ENCODE measurements at regions not wholly inside any gene's neighbourhood (a gene's known extent, or its start where the extent isn't known, plus 50 kb on each side); places are given as distances from the start of the nearest gene placed in this dataset.
"Not testable (repeated sequence)": the region's sequence is repeated elsewhere in the genome, so short reads cannot be mapped to it uniquely, and the experiment has no call there.

- peaks cover 22% of the 10 kb centered on the region for H3K9me3 Mint-ChIP-seq
These were observed 66.6 kb upstream of the SLIT2 start for GRCh38 chr4:20185103-20185502.

GRCh38 chr4:20183131-20183530, 68.6 kb upstream of the SLIT2 start:
- H3K27ac Mint-ChIP-seq; H3K27me3 Mint-ChIP-seq (ENCODE audit: low read depth); H3K36me3 Mint-ChIP-seq (ENCODE audit: low read depth); H3K4me1 Mint-ChIP-seq; H3K4me3 Mint-ChIP-seq: not testable (repeated sequence)
- H3K9me3 Mint-ChIP-seq: peaks cover 19% of the 10 kb centered on the region

More at GRCh38 chr4:20185103-20185502, 66.6 kb upstream of the SLIT2 start:
- Mint-ChIP-seq H3K36me3 (ENCODE audit: low read depth) (peaks cover 3% of the 10 kb centered on the region), H3K4me3 (no peak overlapping the region), H3K27me3 (ENCODE audit: low read depth) (no peaks in the 10 kb centered on the region), H3K27ac (no peak overlapping the region), H3K4me1 (no peaks in the 10 kb centered on the region)
- TF ChIP-seq, protein P1, sequence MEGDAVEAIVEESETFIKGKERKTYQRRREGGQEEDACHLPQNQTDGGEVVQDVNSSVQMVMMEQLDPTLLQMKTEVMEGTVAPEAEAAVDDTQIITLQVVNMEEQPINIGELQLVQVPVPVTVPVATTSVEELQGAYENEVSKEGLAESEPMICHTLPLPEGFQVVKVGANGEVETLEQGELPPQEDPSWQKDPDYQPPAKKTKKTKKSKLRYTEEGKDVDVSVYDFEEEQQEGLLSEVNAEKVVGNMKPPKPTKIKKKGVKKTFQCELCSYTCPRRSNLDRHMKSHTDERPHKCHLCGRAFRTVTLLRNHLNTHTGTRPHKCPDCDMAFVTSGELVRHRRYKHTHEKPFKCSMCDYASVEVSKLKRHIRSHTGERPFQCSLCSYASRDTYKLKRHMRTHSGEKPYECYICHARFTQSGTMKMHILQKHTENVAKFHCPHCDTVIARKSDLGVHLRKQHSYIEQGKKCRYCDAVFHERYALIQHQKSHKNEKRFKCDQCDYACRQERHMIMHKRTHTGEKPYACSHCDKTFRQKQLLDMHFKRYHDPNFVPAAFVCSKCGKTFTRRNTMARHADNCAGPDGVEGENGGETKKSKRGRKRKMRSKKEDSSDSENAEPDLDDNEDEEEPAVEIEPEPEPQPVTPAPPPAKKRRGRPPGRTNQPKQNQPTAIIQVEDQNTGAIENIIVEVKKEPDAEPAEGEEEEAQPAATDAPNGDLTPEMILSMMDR (IDR thresholded peaks at IDR 0.05; ENCODE audit: unreplicated experiment in 3 of 3): no peak

- no peaks in the 10 kb centered on the region for H3K4me1 Mint-ChIP-seq
- peaks cover 3% of the 10 kb centered on the region for H3K36me3 Mint-ChIP-seq (ENCODE audit: low read depth)
- H3K27ac Mint-ChIP-seq: no peak overlapping the region
- no peak overlapping the region for H3K4me3 Mint-ChIP-seq
- H3K27me3 Mint-ChIP-seq (ENCODE audit: low read depth): no peaks in the 10 kb centered on the region
- TF ChIP-seq, protein P1 (IDR thresholded peaks at IDR 0.05; ENCODE audit: unreplicated experiment in 3 of 3): no peak
- H3K9me3 Mint-ChIP-seq: peaks cover 24% of the 10 kb centered on the region
These were observed 69.8 kb upstream of the SLIT2 start for GRCh38 chr4:20181926-20182325.

DNA sequence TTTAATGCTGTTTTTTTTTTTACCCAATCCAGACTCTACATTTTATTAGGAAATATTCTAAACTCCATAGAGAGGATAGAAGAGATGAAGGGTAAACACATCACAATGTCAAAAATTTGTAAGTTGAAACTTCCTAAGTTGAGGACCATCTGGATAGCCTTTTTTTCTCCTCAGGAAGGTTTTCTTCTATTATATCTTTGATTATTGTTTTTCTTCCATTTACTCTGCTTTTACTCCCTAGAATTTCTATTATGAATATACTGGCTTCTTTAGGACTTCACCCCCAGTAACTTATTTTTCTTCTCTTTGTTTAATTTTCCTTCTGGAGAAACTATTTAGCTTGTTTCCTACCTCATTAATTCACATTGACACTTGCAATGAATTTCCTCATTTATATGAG, 71.2 kb upstream of the SLIT2 start:
- TF ChIP-seq, protein P1 (IDR thresholded peaks at IDR 0.05; ENCODE audit: unreplicated experiment in 3 of 3): no peak
- H3K4me3 Mint-ChIP-seq: no peak overlapping the region
- no peaks in the 10 kb centered on the region for H3K4me1 Mint-ChIP-seq
- no peak overlapping the region for H3K27ac Mint-ChIP-seq
- no peaks in the 10 kb centered on the region for H3K27me3 Mint-ChIP-seq (ENCODE audit: low read depth)
- peaks cover 35% of the 10 kb centered on the region for H3K9me3 Mint-ChIP-seq
- H3K36me3 Mint-ChIP-seq (ENCODE audit: low read depth): peaks cover 3% of the 10 kb centered on the region

DNA sequence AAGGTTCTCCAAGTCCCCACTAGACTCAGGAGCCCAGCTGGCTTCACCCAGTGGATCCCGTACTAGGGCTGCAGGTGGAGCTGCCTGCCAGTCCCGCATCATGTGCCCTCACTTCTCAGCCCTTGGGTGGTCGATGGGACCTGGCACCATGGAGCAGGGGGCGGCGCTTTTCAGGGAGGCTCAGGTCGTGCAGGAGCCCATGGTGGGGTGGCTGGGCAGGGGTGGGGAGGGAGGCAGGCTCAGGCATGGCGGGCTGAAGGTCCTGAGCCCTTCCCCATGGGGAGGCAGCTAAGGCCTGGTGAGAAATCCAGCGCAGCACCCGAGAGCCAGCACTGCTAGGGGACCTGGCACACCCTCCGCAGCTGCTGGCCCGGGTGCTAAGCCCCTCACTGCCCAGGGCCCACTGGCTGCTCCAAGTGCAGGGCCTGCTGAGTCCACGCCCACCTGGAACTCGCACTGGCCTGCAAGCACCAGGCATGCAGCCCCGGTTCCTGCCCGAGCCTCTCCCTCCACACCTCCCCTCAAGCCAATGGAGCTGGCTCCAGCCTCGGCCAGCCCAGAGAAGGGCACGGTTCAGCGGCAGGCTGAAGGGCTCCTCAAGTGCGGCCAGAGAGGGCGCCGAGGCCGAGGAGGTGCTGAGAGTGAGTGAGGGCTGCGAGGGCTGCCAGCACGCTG, 72.7 kb upstream of the SLIT2 start:
- no peaks in the 10 kb centered on the region for H3K27me3 Mint-ChIP-seq (ENCODE audit: low read depth)
- no peak overlapping the region for H3K27ac Mint-ChIP-seq
- TF ChIP-seq, protein P1 (IDR thresholded peaks at IDR 0.05; ENCODE audit: unreplicated experiment in 3 of 3): no peak
- no peaks in the 10 kb centered on the region for H3K4me1 Mint-ChIP-seq
- peaks cover 33% of the 10 kb centered on the region for H3K9me3 Mint-ChIP-seq
- peaks cover 3% of the 10 kb centered on the region for H3K36me3 Mint-ChIP-seq (ENCODE audit: low read depth)
- H3K4me3 Mint-ChIP-seq: no peak overlapping the region

DNA sequence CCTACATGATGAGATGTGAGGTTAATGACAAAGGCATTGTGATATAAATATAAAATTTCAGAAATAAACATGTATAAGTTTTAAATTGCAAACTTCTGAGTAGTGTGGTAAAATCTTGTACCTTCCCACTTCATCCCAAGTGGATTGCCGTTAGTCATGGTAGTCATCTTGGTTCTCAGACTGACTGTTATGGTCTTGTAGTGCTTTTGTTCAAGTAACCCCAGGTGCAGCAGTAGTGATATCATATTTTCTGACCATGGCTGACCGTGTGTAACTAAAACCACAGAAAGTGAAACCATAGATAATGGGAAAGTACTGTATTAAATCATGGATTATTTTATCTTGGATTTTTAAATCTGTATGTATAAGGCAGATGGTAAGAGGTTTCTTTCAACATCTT, 74.8 kb upstream of the SLIT2 start:
- H3K4me1 Mint-ChIP-seq: no peaks in the 10 kb centered on the region
- TF ChIP-seq, protein P1 (IDR thresholded peaks at IDR 0.05; ENCODE audit: unreplicated experiment in 3 of 3): no peak

More for the DNA sequence above, 74.8 kb upstream of the SLIT2 start:
- Mint-ChIP-seq H3K27ac (no peak overlapping the region), H3K4me3 (no peak overlapping the region), H3K27me3 (ENCODE audit: low read depth) (no peaks in the 10 kb centered on the region), H3K36me3 (ENCODE audit: low read depth) (peaks cover 3% of the 10 kb centered on the region), H3K9me3 (peaks cover 28% of the 10 kb centered on the region)
